ENCODE measurements at regions not wholly inside any gene's neighbourhood (a gene's known extent, or its start where the extent isn't known, plus 50 kb on each side); places are given as distances from the start of the nearest gene placed in this dataset.

- Mint-ChIP-seq H3K4me1 (no peaks in the 10 kb centered on the region), H3K27me3 (no peaks in the 10 kb centered on the region), H3K36me3 (ENCODE audit: low read depth) (no peaks in the 10 kb centered on the region), H3K27ac (no peak overlapping the region), H3K9me3 (no peaks in the 10 kb centered on the region), H3K4me3 (no peak overlapping the region)
- POLR2A ChIA-PET, result no interaction called here
- DNase-seq, result peak; percentile 13
- CTCF ChIA-PET, result no interaction called here
Observed at GRCh38 chr2:120992791-120993555, 257.3 kb downstream of the GLI2 start.

DNA sequence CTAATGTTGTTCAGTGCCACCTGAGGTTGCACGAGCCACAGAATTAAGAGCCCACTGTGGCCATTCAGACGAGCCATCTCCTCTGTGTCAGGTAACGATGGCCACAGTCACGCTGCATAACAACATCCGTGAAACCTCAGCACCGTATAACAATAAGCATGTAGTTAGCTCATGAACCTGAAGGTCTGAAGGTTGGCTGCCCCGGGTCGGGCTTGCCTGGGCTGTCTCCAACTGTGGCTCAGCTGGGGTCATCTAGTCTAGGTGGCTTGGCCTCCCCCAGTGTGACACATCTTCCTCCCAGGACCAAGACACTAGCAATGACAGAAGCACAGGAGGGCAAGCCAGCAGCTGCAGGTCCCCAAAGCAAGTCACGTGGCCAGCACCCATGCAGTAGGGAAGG is 258.0 kb downstream of the GLI2 start:
- Mint-ChIP-seq H3K9me3 (no peaks in the 10 kb centered on the region), H3K27me3 (no peaks in the 10 kb centered on the region), H3K36me3 (ENCODE audit: low read depth) (no peaks in the 10 kb centered on the region), H3K4me1 (no peaks in the 10 kb centered on the region), H3K27ac (no peak overlapping the region), H3K4me3 (no peak overlapping the region)
- POLR2A ChIA-PET, result no interaction called here
- DNase-seq, result peak; percentile 14
- CTCF ChIA-PET, result no interaction called here

GRCh38 chr2:120994301-120994995 is 258.8 kb downstream of the GLI2 start:
- ChIA-PET POLR2A (no interaction called here), CTCF (interaction anchor here (0.8 kb wide), 1 partner anchor 85 kb away, joined by 3 read pairs; no protein-coding TSS in a partner anchor)
- no peaks in the 10 kb centered on the region for H3K9me3 Mint-ChIP-seq
- H3K36me3 Mint-ChIP-seq (ENCODE audit: low read depth), result no peaks in the 10 kb centered on the region
- no peak overlapping the region for H3K27ac Mint-ChIP-seq
- no peaks in the 10 kb centered on the region for H3K27me3 Mint-ChIP-seq
- H3K4me3 Mint-ChIP-seq, result no peak overlapping the region
- DNase-seq, result peak; percentile 3
- H3K4me1 Mint-ChIP-seq, result no peaks in the 10 kb centered on the region

- no peak overlapping the region for H3K27ac Mint-ChIP-seq
- H3K4me3 Mint-ChIP-seq, result no peak overlapping the region
- no peaks in the 10 kb centered on the region for H3K4me1 Mint-ChIP-seq
- ChIA-PET POLR2A (no interaction called here), CTCF (no interaction called here)
- no peaks in the 10 kb centered on the region for H3K9me3 Mint-ChIP-seq
- H3K27me3 Mint-ChIP-seq, result no peaks in the 10 kb centered on the region
- DNase-seq, result no peak
- H3K36me3 Mint-ChIP-seq (ENCODE audit: low read depth), result no peaks in the 10 kb centered on the region
Observed at GRCh38 chr2:120995152-120995551, 259.5 kb downstream of the GLI2 start.

DNA sequence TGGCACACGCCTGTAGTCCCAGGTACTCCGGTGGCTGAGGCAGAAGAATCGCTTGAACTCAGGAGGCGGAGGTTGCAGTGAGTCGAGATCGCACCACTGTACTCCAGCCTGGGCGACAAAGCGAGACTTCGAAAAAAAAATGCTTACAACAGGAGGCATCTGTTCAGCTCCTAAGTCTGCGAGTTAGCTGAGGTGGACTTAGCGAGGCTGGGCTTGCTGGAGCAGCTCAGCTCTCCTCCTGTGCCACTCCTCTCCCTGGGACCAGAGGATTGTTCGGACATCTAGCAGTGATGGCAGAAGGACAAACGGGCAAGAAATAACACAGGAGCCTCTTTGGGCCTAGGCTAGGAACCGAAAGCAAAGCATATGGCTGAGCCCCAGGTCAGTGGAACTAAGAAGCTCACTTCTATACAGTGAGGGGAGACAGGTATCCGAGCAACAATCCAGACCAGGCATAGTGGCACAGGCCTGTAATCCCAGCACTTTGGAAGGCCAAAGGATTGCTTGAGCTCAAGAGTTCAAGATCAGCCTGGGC is 260.1 kb downstream of the GLI2 start:
- peak; percentile 2 for DNase-seq
- Mint-ChIP-seq H3K4me3 (no peak overlapping the region), H3K4me1 (no peaks in the 10 kb centered on the region), H3K9me3 (no peaks in the 10 kb centered on the region), H3K27me3 (no peaks in the 10 kb centered on the region), H3K36me3 (ENCODE audit: low read depth) (no peaks in the 10 kb centered on the region), H3K27ac (no peak overlapping the region)
- ChIA-PET POLR2A (no interaction called here), CTCF (no interaction called here)

DNA sequence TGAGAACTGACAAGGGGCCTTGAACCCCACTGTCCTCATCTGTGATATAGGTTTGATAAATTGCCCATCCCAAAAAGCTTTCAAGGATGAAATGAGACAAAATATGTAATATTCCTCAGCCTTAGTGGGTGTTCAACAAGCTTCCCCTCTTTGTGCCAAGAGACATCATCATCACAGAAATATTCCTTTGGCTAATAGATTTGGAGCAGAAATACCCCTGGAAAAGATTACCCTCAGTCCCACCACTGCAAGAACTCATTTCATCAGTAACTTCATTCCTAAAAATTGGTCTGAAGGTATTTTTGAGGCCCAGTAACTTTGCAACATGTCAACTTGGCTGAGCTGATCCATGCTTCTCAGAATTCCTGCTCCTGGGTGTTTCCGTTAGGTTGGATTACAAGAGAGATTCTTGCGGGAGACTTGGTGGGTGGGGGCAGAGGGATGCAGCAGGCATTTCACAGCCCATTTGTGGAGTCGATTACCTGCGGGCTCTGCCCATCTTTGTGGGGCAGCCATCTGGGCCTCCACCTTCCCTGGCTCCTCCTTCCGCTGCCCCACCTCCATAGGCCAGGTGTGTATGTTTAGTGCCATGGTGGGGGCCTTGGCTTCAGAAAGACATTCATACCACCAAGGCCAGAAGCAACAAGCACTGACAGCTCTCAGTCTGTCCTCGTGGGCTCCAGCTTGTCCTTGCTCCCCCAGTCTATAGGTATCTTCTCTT is 263.9 kb downstream of the GLI2 start:
- CTCF ChIA-PET, result interaction anchor here (0.5 kb wide), 1 partner anchor 231 kb away, joined by 3 read pairs; no protein-coding TSS in a partner anchor
- POLR2A ChIA-PET, result no interaction called here
- Mint-ChIP-seq H3K4me3 (no peak overlapping the region), H3K27ac (no peak overlapping the region), H3K27me3 (no peaks in the 10 kb centered on the region), H3K9me3 (no peaks in the 10 kb centered on the region), H3K36me3 (ENCODE audit: low read depth) (no peaks in the 10 kb centered on the region), H3K4me1 (no peaks in the 10 kb centered on the region)
- no peak for DNase-seq

DNA sequence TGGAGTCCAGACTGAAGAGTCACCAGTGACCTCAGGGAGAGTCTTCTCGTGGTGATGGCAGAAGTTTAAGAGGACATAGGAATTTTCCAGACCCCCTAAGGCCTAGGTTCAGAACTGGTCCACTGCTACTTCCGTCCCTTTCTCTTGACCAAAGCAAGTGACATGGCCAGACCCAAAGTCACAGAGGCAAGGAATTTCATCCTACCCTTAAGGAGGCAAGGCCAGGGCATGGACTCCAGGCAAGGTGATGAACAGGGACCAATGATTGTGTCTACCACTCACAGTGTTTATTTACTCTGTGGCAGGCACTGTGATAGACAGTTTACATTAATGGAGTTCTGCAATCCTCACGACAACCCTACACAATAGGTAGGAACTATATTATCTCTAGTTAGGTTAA is 265.1 kb downstream of the GLI2 start:
- POLR2A ChIA-PET, result no interaction called here
- H3K4me3 Mint-ChIP-seq, result no peak overlapping the region

DNA sequence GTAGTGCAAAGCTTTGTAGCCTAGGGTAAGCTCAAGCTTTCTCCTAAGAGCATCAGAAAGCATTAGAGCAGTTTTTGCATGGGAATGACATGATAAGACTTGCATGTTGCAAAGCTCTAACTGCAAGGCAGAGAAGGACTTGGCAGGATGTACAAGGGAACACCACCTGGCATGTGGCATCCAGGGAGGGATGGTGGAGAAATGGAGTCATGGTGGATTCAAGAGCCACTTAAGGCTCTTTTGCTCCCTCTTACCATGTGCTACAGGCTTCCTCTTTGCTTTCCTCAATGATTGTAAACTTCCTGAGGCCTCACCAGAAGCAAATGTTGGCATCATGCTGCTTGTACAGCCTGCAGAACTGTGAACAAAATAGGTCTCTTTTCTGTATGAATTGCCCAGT is 266.0 kb downstream of the GLI2 start:
- H3K27me3 Mint-ChIP-seq, result no peaks in the 10 kb centered on the region
- no peak for DNase-seq
- no peak overlapping the region for H3K27ac Mint-ChIP-seq
- H3K4me3 Mint-ChIP-seq, result no peak overlapping the region
- ChIA-PET CTCF (no interaction called here), POLR2A (no interaction called here)
- no peaks in the 10 kb centered on the region for H3K4me1 Mint-ChIP-seq
- no peaks in the 10 kb centered on the region for H3K36me3 Mint-ChIP-seq (ENCODE audit: low read depth)
- no peaks in the 10 kb centered on the region for H3K9me3 Mint-ChIP-seq

More for the DNA sequence above, 265.1 kb downstream of the GLI2 start:
- Mint-ChIP-seq H3K36me3 (ENCODE audit: low read depth) (no peaks in the 10 kb centered on the region), H3K9me3 (no peaks in the 10 kb centered on the region), H3K27me3 (no peaks in the 10 kb centered on the region), H3K27ac (no peak overlapping the region), H3K4me1 (no peaks in the 10 kb centered on the region)
- CTCF ChIA-PET, result no interaction called here
- no peak for DNase-seq

DNA sequence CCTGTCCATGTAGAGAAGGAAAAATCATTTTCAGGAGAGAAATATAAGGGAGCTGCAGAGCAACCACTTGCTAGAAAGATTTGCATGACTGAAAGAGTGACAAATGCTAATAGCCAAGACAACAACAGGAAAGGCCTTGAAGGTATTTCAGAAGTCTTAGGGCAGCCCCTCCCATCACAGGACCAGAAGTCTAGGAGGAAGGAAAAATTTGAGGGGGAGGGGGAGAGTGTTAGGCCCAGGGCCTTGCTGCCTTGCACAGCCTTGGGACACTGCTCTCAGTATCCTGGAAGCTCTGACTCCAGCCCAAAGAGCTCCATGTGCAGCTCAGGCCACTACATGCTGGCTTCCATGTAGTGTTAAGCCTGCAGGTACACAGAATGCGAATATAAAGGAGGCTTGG is 266.9 kb downstream of the GLI2 start:
- H3K36me3 Mint-ChIP-seq (ENCODE audit: low read depth), result no peaks in the 10 kb centered on the region
- ChIA-PET CTCF (no interaction called here), POLR2A (no interaction called here)
- no peak overlapping the region for H3K4me3 Mint-ChIP-seq
- no peaks in the 10 kb centered on the region for H3K9me3 Mint-ChIP-seq
- no peak for DNase-seq
- H3K4me1 Mint-ChIP-seq, result no peaks in the 10 kb centered on the region
- H3K27me3 Mint-ChIP-seq, result no peaks in the 10 kb centered on the region
- H3K27ac Mint-ChIP-seq, result no peak overlapping the region

DNA sequence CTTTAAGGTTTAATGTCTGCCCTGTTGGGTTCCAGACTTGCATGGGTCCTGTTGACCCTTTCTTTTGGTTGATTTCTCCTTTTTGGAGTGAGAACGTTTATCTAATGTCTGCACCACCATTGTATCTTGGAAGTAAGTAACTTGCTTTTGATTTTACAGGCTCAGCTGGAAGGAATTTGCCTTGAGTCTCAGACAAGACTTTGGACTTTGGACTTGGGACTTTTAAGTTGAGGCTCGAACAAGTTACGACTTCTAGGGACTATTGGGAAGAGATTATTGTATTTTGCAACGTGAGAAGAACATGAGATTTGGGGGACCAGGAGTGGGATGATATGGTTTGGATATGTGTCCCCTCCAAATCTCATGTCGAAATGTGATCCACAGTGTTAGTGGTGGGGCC is 267.7 kb downstream of the GLI2 start:
- Mint-ChIP-seq H3K4me1 (no peaks in the 10 kb centered on the region), H3K4me3 (no peak overlapping the region), H3K36me3 (ENCODE audit: low read depth) (no peaks in the 10 kb centered on the region), H3K27me3 (no peaks in the 10 kb centered on the region), H3K9me3 (no peaks in the 10 kb centered on the region), H3K27ac (no peak overlapping the region)
- ChIA-PET CTCF (no interaction called here), POLR2A (no interaction called here)
- no peak for DNase-seq

DNA sequence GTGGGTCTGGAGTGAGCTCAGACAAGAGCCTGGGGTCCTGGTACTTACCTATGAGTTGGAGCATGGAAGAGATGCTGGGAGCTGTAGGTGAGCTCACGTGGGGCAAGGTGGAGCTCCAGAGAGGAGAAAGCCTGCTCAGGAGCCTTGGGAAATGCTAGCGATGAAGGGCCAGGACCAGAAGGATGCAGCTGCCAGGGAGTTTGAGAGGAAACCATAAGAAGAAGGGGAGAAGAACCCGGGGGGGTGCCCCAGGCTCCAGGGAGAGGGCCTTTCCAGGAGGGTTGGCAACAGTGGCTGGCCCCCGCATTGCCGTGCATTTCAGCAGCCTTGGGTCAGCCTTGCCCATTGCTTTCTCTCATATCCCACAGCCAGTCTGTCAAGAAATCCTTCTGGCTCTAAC is 268.7 kb downstream of the GLI2 start:
- Mint-ChIP-seq H3K4me3 (no peak overlapping the region), H3K36me3 (ENCODE audit: low read depth) (no peaks in the 10 kb centered on the region), H3K27ac (no peak overlapping the region), H3K27me3 (peaks cover 2% of the 10 kb centered on the region), H3K4me1 (no peaks in the 10 kb centered on the region), H3K9me3 (no peaks in the 10 kb centered on the region)
- DNase-seq, result no peak
- ChIA-PET POLR2A (no interaction called here), CTCF (no interaction called here)

DNA sequence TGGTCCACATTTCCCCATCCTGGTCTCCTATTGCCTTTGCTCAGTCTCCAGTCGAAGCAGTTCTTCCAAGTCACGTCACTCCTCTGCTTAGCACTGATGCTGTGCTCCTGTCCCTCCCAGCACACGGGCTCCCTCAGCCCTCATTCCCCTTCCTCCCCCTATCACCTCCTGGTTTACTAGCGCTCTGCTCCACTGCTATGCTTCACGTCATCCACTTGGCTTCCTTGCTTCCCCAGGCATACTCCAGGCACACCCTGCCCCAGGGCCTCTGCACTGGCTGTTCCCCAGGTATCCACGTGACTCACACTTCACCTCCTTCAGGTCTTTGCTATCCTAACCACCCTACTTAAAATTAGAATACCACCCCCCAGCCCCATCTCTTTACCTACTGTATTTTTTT is 269.3 kb downstream of the GLI2 start:
- Mint-ChIP-seq H3K4me1 (no peaks in the 10 kb centered on the region), H3K36me3 (ENCODE audit: low read depth) (no peaks in the 10 kb centered on the region), H3K27ac (no peak overlapping the region), H3K27me3 (peaks cover 2% of the 10 kb centered on the region), H3K9me3 (no peaks in the 10 kb centered on the region), H3K4me3 (no peak overlapping the region)
- DNase-seq, result no peak
- ChIA-PET CTCF (no interaction called here), POLR2A (no interaction called here)

DNA sequence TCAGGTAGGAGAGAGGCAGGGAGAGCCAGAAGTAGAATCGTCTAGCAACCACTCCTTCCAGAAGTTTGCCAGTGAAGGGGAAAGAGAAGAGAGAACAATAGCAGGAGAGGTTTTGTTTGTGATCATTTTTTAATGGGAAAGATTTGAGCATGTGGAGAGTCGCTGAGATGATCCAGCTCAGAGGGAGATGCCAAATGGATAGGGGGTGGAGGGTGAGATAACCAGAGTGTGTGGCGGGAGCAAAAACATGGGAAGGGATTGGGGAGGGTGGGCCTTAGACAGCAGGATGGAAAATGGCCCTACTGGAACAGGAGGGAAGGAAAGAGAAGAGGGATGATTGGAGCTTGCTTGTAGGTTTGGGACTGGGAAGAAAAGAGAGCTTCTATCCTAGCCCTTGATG is 269.8 kb downstream of the GLI2 start:
- DNase-seq, result no peak
- Mint-ChIP-seq H3K4me1 (no peaks in the 10 kb centered on the region), H3K36me3 (ENCODE audit: low read depth) (no peaks in the 10 kb centered on the region), H3K27me3 (peaks cover 4% of the 10 kb centered on the region), H3K4me3 (no peak overlapping the region), H3K27ac (no peak overlapping the region), H3K9me3 (no peaks in the 10 kb centered on the region)
- ChIA-PET CTCF (no interaction called here), POLR2A (no interaction called here)
